Thyroid gland (tissue), 4 donors: ENCODE measurements at regions not wholly inside any gene's neighbourhood (a gene's known extent, or its start where the extent isn't known, plus 50 kb on each side); places are given as distances from the start of the nearest gene placed in this dataset.

Experiments
- POLR2A ChIP-seq, 2 donors: fragments of 450-650 bp; IDR thresholded peaks; one replicate each; pipeline ENCODE4 v1.6.1; 2017; ENCODE audit warnings: antibody characterized with exemption in 2 of 2, mild to moderate bottlenecking in 2 of 2, moderate library complexity in 1 of 2
- TF ChIP-seq, protein P1 (sequence below), 6 experiments: fragments of 200-600 bp in 3 of 6; fragments of 450-650 bp in 3 of 6; sonication (generic) in 3 of 6; IDR thresholded peaks; one replicate each; pipeline ENCODE4 v1.5.1; 2016 to 2019; ENCODE audit warnings: antibody characterized with exemption in 6 of 6, mild to moderate bottlenecking in 2 of 6, inconsistent platforms in 1 of 6, moderate library complexity in 1 of 6

DNA sequence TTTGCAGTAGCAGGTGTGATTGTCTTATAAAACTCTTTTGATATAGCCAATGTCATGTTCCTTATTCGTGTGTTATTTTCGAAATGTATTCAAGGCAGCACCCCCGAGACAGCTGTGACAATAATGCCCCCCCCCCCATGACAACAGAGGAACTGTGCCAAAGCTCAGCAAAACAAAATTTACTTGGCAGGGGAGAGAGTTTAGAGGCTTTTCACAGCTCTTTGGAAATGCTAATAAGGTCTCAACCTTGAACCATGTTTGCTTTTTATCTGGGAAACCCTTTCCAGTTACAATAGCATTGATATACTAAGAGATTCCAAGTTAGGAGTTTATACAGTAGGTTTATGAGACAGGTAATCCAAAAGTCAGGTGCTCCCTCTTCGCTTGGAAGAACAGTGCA is 56.4 kb upstream of the USP44 start:
- TF ChIP-seq, protein P1, sequence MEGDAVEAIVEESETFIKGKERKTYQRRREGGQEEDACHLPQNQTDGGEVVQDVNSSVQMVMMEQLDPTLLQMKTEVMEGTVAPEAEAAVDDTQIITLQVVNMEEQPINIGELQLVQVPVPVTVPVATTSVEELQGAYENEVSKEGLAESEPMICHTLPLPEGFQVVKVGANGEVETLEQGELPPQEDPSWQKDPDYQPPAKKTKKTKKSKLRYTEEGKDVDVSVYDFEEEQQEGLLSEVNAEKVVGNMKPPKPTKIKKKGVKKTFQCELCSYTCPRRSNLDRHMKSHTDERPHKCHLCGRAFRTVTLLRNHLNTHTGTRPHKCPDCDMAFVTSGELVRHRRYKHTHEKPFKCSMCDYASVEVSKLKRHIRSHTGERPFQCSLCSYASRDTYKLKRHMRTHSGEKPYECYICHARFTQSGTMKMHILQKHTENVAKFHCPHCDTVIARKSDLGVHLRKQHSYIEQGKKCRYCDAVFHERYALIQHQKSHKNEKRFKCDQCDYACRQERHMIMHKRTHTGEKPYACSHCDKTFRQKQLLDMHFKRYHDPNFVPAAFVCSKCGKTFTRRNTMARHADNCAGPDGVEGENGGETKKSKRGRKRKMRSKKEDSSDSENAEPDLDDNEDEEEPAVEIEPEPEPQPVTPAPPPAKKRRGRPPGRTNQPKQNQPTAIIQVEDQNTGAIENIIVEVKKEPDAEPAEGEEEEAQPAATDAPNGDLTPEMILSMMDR (IDR thresholded peaks at IDR 0.05), result no peak
- TF ChIP-seq POLR2A (IDR thresholded peaks at IDR 0.05), result no peak
